Peyer's patch (tissue), 4 donors: ENCODE measurements at regions not wholly inside any gene's neighbourhood (a gene's known extent, or its start where the extent isn't known, plus 50 kb on each side); places are given as distances from the start of the nearest gene placed in this dataset.

Experiments
- CTCF ChIP-seq, 6 experiments: fragments of 450-650 bp in 4 of 6; fragments of 200-600 bp in 2 of 6; sonication (generic) in 1 of 6; IDR thresholded peaks; one replicate each; pipeline ENCODE4 v1.5.1; 2017 to 2019; ENCODE audit warnings: antibody characterized with exemption in 6 of 6, mild to moderate bottlenecking in 3 of 6, moderate library complexity in 1 of 6
- POLR2A ChIP-seq, 2 donors: fragments of 450-650 bp; IDR thresholded peaks; one replicate each; pipeline ENCODE4 v1.5.1; 2017; ENCODE audit warnings: antibody characterized with exemption in 2 of 2, mild to moderate bottlenecking in 2 of 2, moderate library complexity in 2 of 2

- TF ChIP-seq CTCF (IDR thresholded peaks at IDR 0.05): no peak
- no peak for TF ChIP-seq POLR2A (IDR thresholded peaks at IDR 0.05)
Measured at GRCh38 chr6:100084991-100085364, 91.0 kb upstream of the MCHR2 start.
